ENCODE measurements at regions not wholly inside any gene's neighbourhood (a gene's known extent, or its start where the extent isn't known, plus 50 kb on each side); places are given as distances from the start of the nearest gene placed in this dataset.
A peak's percentile ranks its signal among the peaks of the same experiment; 100 is the strongest.

GRCh38 chr1:29975036-29975694, 738.8 kb downstream of the PTPRU start:
- Histone ChIP-seq H3K9ac (ENCODE audit: low read length) (no peak overlapping the region), H3K79me2 (ENCODE audit: insufficient read depth, low read length) (no peaks in the 10 kb centered on the region), H3K9me2 (ENCODE audit: insufficient read depth) (no peaks in the 10 kb centered on the region), H3K9me3 (ENCODE audit: control insufficient read depth in 1 of 2, insufficient read depth in 1 of 2, low read depth in 1 of 2, low read length in 2 of 2) (no peaks in the 10 kb centered on the region), H3K4me1 (ENCODE audit: control insufficient read depth in 1 of 2, insufficient read depth in 2 of 2, low read length in 2 of 2) (peaks cover 0 to 18% of the 10 kb centered on the region in 2 experiments; a peak in 3 of 4 replicates), H3K27me3 (ENCODE audit: insufficient read depth, low read length) (peaks cover 35% of the 10 kb centered on the region; the same call in 1 of the 2 replicates), H4K20me1 (ENCODE audit: insufficient read depth) (no peaks in the 10 kb centered on the region), H3K4me2 (ENCODE audit: low read length) (no peak overlapping the region), H3K27ac (ENCODE audit: low read depth, low read length) (no peak overlapping the region), H2AFZ (ENCODE audit: low read depth, low read length, poor library complexity, severe bottlenecking) (no peak overlapping the region), H3K36me3 (ENCODE audit: control insufficient read depth in 1 of 2, insufficient read depth in 2 of 2, low read length in 2 of 2) (no peaks in the 10 kb centered on the region), H3K4me3 (replicated peaks in 1 of 2; ENCODE audit: low read depth in 1 of 2, low read length in 2 of 2) (no peak overlapping the region)
- no peak for DNase-seq (ENCODE audit: low read depth, low spot score)
- intact Hi-C loops (cut with micrococcal nuclease), result no loop called here
- RAD21 ChIA-PET (ENCODE audit: low non-redundant PET in 1 of 2, low total read pairs in 2 of 2, uncharacterized antibody in 2 of 2, unreplicated experiment in 2 of 2), result no interaction called here
- no peak for ATAC-seq
- POLR2A ChIA-PET, result no interaction called here
- BruUV-seq (replicated peaks), result no TSS peak
- CTCF ChIA-PET, result no interaction called here
- TF ChIP-seq REST (IDR thresholded peaks at IDR 0.05; ENCODE audit: low read depth) (peak; percentile 90), CTCF (IDR thresholded peaks at IDR 0.05 in 2 of 3, conservative IDR thresholded peaks at IDR 0.05 in 1 of 3; ENCODE audit: borderline replicate concordance in 1 of 3, insufficient read depth in 1 of 3, low read depth in 2 of 3, low read length in 2 of 3) (no peak)

All from HCT116 (cell line).